ENCODE measurements at regions not wholly inside any gene's neighbourhood (a gene's known extent, or its start where the extent isn't known, plus 50 kb on each side); places are given as distances from the start of the nearest gene placed in this dataset.

GRCh38 chr16:52650789-52651188, 103.8 kb upstream of the TOX3 start:
- H3K36me3 ChIP-seq (ENCODE audit: low read depth, missing control alignments): no peaks in the 10 kb centered on the region
- no peaks in the 10 kb centered on the region for H3K27me3 ChIP-seq
- H3K9me3 ChIP-seq: no peaks in the 10 kb centered on the region
- 71 to 81% methylated on average over 3 of the region's 3 CpGs for WGBS, 2 donors
- no peak overlapping the region for H3K27ac ChIP-seq
- no peak overlapping the region for H3K4me3 ChIP-seq
- TF ChIP-seq POLR2A (IDR thresholded peaks at IDR 0.05): no peak
- TF ChIP-seq, protein P1, sequence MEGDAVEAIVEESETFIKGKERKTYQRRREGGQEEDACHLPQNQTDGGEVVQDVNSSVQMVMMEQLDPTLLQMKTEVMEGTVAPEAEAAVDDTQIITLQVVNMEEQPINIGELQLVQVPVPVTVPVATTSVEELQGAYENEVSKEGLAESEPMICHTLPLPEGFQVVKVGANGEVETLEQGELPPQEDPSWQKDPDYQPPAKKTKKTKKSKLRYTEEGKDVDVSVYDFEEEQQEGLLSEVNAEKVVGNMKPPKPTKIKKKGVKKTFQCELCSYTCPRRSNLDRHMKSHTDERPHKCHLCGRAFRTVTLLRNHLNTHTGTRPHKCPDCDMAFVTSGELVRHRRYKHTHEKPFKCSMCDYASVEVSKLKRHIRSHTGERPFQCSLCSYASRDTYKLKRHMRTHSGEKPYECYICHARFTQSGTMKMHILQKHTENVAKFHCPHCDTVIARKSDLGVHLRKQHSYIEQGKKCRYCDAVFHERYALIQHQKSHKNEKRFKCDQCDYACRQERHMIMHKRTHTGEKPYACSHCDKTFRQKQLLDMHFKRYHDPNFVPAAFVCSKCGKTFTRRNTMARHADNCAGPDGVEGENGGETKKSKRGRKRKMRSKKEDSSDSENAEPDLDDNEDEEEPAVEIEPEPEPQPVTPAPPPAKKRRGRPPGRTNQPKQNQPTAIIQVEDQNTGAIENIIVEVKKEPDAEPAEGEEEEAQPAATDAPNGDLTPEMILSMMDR (IDR thresholded peaks at IDR 0.05): no peak
- H3K4me1 ChIP-seq: no peaks in the 10 kb centered on the region
- no peak for DNase-seq
- intact Hi-C loops (cut with DNase I; ENCODE audit: low total_unique reads): no loop called here

DNA sequence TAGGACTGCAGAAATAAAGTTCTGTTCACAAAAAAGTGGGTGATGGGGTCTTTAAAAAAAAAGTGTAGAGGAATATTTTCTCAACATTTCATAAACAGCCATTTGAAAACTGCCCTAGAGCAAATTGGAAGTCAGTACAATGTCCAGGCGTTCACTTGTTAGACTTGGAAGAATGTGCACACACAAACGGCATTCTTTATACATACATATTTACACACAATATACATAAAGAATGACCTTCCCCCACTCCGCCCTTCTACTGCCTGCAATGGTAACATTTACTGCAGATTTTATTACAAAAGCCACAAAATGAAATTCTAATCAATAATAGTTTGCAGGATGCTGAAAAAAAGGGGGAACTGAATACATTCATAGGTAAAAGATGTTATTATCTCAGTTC, 103.4 kb upstream of the TOX3 start:
- H3K4me1 ChIP-seq: no peaks in the 10 kb centered on the region
- H3K4me3 ChIP-seq: no peak overlapping the region
- H3K27ac ChIP-seq: no peak overlapping the region
- intact Hi-C loops (cut with DNase I; ENCODE audit: low total_unique reads): no loop called here
- H3K36me3 ChIP-seq (ENCODE audit: low read depth, missing control alignments): no peaks in the 10 kb centered on the region
- DNase-seq: no peak
- WGBS, 2 donors: 83 to 85% methylated on average over 3 of the region's 3 CpGs
- no peaks in the 10 kb centered on the region for H3K27me3 ChIP-seq
- H3K9me3 ChIP-seq: no peaks in the 10 kb centered on the region
- TF ChIP-seq, protein P1 (IDR thresholded peaks at IDR 0.05): no peak
- TF ChIP-seq POLR2A (IDR thresholded peaks at IDR 0.05): no peak

- TF ChIP-seq, protein P1 (IDR thresholded peaks at IDR 0.05): no peak
- TF ChIP-seq POLR2A (IDR thresholded peaks at IDR 0.05): no peak
- Histone ChIP-seq H3K27ac (no peak overlapping the region), H3K27me3 (no peaks in the 10 kb centered on the region), H3K4me1 (no peaks in the 10 kb centered on the region), H3K4me3 (no peak overlapping the region), H3K9me3 (no peaks in the 10 kb centered on the region), H3K36me3 (ENCODE audit: low read depth, missing control alignments) (no peaks in the 10 kb centered on the region)
- intact Hi-C loops (cut with DNase I; ENCODE audit: low total_unique reads): no loop called here
- WGBS, 2 donors: 73 to 86% methylated on average over 1 of the region's 1 CpG
- DNase-seq: no peak
Observed at GRCh38 chr16:52649870-52650269, 102.9 kb upstream of the TOX3 start.

DNA sequence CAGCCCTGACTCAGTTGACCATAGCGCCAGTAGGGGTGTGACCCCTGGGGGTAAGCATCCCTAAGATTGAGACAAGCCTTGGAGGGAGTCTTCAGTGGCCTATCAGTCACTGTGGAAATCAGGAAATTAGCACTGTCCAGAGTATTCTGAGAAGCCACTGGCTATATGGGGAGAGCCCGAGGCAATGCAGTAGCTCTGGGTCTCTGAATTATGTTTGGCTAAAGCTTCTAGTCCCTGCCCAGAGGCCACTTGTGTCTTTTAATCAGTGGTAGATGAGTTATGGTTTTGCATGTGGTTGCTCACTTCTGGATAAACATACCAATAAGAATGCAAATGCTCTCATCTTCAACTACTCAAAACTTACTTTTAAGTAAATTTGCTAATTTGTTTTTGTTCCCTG, 100.6 kb upstream of the TOX3 start:
- 81 to 94% methylated on average over 2 of the region's 2 CpGs for WGBS, 2 donors

GRCh38 chr16:52643006-52643405, 96.1 kb upstream of the TOX3 start:
- WGBS, 2 donors: 78 to 89% methylated on average over 3 of the region's 3 CpGs
- Histone ChIP-seq H3K27me3 (no peaks in the 10 kb centered on the region), H3K36me3 (ENCODE audit: low read depth, missing control alignments) (no peaks in the 10 kb centered on the region), H3K9me3 (no peaks in the 10 kb centered on the region), H3K27ac (no peak overlapping the region), H3K4me3 (no peak overlapping the region), H3K4me1 (no peaks in the 10 kb centered on the region)
- TF ChIP-seq POLR2A (IDR thresholded peaks at IDR 0.05): no peak
- TF ChIP-seq, protein P1 (IDR thresholded peaks at IDR 0.05): no peak
- intact Hi-C loops (cut with DNase I; ENCODE audit: low total_unique reads): no loop called here
- DNase-seq: no peak

More for the DNA sequence above, 100.6 kb upstream of the TOX3 start:
- no peak for DNase-seq
- intact Hi-C loops (cut with DNase I; ENCODE audit: low total_unique reads): no loop called here
- H3K4me1 ChIP-seq: no peaks in the 10 kb centered on the region
- H3K27me3 ChIP-seq: no peaks in the 10 kb centered on the region
- H3K4me3 ChIP-seq: no peak overlapping the region
- no peak overlapping the region for H3K27ac ChIP-seq
- TF ChIP-seq, protein P1 (IDR thresholded peaks at IDR 0.05): no peak
- no peak for TF ChIP-seq POLR2A (IDR thresholded peaks at IDR 0.05)
- no peaks in the 10 kb centered on the region for H3K9me3 ChIP-seq
- H3K36me3 ChIP-seq (ENCODE audit: low read depth, missing control alignments): no peaks in the 10 kb centered on the region

Data from testis (tissue), 2 donors.